Ishikawa (cell line): ENCODE measurements at regions not wholly inside any gene's neighbourhood (a gene's known extent, or its start where the extent isn't known, plus 50 kb on each side); places are given as distances from the start of the nearest gene placed in this dataset.

Source experiments
- RAD21 ChIP-seq: IDR thresholded peaks from 2 replicates; pipeline ENCODE4 v1.6.1; 2012; ENCODE audit warnings: low read depth
- TCF12 ChIP-seq: IDR thresholded peaks from 2 replicates; pipeline ENCODE4 v1.6.1; 2012; ENCODE audit warnings: low read depth
- YY1 ChIP-seq: IDR thresholded peaks from 2 replicates; pipeline ENCODE4 v1.6.1; 2012; ENCODE audit warnings: low read depth

- no peak for TF ChIP-seq RAD21
- no peak for TF ChIP-seq YY1
- no peak for TF ChIP-seq TCF12
Observed at GRCh38 chr6:101294051-101294638, 99.4 kb upstream of the GRIK2 start.
